Left forelimb (tissue), 1 donor: ENCODE measurements at regions not wholly inside any gene's neighbourhood (a gene's known extent, or its start where the extent isn't known, plus 50 kb on each side); places are given as distances from the start of the nearest gene placed in this dataset.

Experiments
- DNase-seq: peaks from one replicate; pipeline ENCODE4 v3.0.0-alpha.2; 2018; ENCODE audit warnings: low spot score

- DNase-seq = no peak
Observed at GRCh38 chr2:238688193-238689153, 159.4 kb upstream of the TWIST2 start.

GRCh38 chr2:238689331-238689730, 158.6 kb upstream of the TWIST2 start:
- no peak for DNase-seq

DNA sequence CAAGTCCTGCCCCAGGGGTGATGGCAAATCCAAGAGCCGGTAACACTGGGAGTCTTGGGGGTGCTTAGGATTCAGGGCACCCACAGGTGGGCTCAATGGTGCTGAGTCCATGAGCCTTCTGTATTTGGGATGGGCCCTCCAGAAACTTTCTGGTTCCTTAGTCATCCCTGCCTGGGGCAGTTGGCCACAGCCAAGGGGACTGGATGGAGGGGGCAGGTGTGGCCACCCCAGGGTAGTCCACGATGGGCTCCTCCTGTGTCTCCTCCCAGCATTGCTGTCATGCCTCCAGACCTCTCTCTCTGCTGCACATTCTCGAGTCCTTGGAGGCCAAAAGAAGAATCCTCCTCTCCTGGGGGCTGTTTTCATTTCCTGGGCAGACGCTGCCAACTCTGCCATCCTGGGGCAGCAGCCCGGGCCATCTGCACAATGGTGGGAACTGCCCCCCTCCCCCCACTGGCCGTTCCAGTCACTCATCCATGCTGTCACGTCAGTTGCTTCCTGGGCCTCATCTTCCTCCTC, 158.0 kb upstream of the TWIST2 start:
- DNase-seq = no peak

DNA sequence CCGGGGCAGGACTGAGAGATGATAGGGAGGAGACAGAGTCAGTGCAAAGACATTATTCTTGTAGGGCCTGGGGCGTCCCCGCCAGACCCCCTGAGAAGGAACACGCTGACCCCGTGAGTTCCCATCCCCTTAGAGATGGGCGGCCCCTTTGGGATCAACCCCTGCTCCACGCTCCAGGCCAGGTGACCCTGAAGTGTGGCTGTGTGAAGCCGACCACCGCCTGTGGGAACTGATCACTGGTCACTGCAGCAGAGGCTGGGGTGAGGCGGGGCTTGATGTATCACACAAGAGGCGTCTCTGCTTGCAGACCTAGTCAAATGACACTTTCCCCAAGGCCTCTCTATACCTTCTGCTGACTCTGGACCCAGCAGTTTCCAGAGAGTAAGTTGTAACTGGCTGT, 157.4 kb upstream of the TWIST2 start:
- DNase-seq = peak; percentile 53

DNA sequence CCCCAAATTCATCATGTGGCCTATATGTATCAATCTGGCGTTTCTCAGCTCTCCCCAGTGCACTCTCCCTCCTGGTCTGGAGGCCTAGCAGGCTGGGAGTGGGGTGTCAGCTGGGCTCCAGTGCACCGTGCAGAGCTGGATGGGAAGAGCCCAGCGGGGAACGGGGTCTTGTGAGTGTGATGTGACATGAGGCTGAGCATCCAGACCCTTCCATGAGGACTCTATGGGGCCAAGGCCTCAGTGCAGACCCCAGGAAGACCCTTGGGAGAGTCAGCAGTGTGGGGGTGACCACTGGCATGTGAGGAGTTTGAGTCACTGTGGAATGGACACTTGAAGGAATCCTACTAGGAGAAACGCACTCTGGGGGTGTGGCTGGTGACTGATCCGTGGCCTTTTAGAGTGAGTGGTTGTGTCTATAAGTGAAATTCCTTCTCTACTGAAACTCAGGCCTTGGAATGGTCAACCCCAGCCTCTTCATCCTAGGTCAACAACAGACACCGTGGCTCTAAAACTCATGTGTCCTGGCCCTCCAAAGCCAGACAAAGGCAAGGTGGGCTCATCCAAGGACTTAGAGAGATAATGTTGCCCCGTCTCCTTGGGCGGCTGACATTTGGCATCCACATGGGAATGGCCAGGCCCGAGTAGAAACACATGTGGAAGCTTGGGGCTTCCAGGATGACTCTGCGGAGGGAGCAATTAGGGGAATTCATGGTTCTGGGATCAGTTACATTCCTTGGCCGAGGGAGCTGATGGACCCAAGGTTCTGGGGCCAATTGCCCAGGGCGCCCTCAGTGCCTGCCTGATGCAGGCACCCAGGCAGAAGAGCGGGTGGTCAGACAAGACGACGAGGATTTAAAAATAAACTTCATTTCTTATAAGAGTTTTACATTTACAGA, 156.0 kb upstream of the TWIST2 start:
- DNase-seq = no peak

DNA sequence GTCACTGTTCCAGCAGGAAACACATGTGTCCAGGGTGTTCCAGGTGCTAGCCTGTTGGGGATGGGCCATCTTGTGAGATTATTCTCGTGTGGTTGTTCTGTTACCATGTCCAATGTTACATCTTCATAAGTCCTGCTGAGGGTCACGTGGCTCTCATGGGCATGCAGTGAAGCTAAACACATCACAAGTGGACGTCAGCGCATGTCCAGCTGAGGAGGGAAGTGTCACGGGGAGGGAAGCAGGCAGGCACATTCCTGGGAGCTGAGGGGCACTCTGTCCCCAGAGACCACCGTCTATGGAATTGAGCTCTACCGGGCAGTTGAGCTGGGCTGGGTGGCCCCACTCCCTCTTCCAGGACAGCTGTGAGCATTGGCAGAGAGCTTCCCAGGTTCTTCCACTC, 155.3 kb upstream of the TWIST2 start:
- no peak for DNase-seq

DNA sequence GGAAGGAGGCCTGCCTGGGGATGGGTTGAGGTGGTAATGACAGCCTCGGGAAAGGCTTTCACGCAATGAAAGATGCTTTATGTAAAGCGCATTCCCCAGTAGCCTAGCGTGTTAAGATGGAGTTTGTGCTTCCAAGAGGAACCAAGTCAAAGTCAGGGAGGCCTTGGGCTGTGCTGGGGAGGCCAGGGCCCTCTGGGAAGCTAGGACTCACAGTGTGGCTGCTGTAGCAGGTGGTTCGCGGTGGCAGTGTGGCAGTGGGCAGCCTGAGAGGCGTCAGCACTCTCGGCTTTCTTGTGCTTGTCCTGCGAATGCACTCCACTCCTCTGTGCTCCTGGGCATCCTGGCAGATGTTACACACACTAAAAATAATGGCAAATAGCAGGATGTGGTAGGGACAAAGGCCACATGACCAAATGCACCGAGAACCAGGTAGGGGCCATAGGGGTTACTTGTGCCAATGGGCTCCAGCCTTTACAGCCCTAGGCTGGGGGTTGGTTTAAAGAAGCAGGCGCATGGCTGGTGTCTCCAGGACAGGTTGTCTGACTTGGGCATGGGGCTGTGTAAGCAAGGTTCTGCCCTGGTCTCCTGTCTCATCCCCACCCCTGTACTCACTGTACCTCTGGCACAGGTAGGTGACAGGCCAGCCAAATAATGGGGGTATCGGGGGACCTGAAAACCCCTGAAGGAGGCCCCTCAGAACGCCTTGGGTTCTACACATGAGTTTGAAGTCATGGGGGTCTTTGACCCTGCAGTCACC, 154.4 kb upstream of the TWIST2 start:
- DNase-seq = no peak

- DNase-seq = no peak
Observed at GRCh38 chr2:238694136-238694755, 153.6 kb upstream of the TWIST2 start.

- peak; percentile 31 for DNase-seq
Observed at GRCh38 chr2:238694922-238695321, 153.0 kb upstream of the TWIST2 start.

DNA sequence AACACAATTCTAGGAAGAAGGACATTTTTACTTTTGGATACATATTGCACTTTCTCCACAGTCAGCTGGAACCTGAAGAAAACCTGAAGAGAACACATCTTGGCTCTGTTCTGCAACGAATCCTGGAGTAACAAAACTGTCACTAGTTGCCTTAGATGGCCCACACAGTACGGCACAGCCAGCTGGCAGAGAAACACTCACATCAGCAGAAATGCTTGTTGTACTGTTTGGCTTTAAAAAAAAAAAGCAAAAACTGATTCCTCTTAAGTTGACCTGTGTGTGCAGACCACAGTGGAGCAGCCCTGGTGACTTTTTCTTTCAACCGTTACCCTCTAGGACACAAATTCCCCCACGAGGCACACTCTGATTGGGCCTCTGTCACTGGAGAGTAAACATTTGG, 152.3 kb upstream of the TWIST2 start:
- DNase-seq = peak; percentile 37

DNA sequence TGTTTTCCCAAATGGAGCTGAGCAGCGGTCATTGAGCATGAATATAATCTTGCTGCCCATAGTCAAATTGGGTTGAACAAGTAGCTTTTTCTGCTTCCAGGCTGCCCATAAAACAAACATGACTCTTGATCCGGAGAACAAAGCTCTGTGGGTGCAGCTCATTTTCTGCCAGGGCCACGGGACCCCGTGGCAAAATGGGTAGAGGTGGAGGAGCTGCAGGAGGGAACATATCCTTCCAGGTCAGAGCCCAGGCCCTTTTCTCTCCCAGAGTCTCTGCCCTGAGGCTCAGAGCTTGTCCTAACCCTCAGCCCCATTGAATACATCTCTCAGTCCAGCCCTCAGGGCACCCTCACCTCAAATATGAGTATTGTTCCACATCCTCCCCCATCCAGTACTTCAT, 151.6 kb upstream of the TWIST2 start:
- peak; percentile 51 for DNase-seq

GRCh38 chr2:238696786-238697185, 151.1 kb upstream of the TWIST2 start:
- DNase-seq = no peak

DNA sequence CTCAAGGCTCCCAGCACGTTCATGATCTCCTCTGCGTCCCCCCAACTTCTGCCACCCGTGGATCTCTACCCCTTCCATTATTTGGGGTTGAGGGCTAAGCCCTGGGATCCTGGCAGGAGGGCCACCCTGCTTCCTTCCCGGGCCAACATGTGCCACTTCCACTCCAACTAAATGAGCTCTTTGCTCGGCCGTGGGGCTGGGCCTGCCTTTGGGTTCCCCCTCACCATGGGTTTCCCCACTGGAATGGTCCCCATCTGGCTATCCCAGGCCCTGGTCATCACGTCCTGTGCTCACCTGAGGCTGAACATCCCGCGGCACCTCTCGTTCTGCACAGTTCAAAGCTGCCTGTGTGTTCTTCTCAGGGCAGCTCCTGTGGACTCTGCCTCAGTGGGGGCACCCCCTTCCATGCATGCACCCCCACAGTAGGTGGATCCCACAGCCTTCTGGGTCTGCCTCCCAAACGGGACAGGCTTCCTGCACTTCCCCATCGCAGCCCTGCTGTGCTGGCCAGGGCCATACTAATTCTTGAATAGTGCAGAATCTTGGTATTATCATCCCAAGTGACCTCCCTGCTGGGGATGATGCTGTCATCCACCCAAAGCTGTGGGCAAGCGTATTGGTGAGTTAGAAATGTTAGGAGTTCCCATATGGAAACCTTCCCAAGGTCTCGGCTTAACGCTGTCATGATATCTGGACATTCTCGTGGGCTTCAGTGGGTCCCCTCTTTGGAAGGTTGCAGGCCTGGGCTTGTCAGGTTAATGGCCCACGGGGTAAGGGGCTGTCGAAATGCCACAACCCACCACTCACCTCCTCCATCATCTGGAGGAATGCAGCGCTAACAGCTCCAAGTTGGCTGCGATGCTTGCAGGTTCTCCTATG, 150.5 kb upstream of the TWIST2 start:
- peak; percentile 42 for DNase-seq

- no peak for DNase-seq
Observed at GRCh38 chr2:238698072-238698352, 149.9 kb upstream of the TWIST2 start.

DNA sequence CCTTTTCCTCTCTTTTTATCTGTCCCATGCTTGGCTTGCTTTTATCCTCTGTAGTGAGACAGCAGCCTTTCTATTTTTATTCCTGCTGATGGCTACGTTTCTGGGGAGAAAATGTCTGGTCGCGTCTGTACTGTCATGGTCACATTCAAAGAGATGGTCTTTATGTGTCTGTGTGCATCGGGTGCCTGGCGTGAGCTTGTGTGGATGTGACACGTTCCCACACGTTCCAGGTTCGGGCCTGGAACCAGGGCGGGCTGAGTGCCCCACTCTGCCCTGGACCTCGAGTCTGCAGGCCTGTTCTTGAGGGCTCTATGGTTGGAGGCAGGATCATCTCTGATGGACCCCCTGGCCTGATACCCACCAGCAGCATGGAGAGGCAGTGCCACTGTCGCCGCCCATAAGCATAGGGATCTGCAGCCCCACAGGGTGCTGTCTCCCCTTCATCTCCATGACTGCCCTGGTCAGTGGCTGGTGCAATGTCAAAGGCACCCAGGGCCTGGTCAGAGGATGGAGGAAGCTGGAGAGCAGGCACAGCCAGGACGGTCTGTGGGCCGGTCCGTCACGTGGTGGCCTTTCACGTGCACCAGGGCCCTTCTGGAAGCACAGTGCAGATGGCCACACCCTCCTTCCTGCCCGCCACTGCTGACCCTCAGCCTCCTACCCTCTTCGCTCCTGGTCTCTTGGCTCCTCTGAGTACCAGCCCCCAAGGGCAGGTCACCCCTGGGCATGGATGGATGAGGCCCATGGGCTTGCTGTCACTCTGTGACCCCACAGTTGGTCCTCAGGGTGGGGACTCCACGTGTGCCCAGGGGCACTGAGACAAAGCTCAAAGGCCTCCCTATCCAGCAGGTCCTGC, 149.2 kb upstream of the TWIST2 start:
- DNase-seq = peak; percentile 38

GRCh38 chr2:238699307-238700116, 148.4 kb upstream of the TWIST2 start:
- peak; percentile 36 for DNase-seq

- DNase-seq = peak; percentile 63
Observed at GRCh38 chr2:238700117-238700457, 147.8 kb upstream of the TWIST2 start.

- peak; percentile 64 for DNase-seq
Observed at GRCh38 chr2:238700506-238701340, 147.2 kb upstream of the TWIST2 start.
